ENCODE measurements at regions not wholly inside any gene's neighbourhood (a gene's known extent, or its start where the extent isn't known, plus 50 kb on each side); places are given as distances from the start of the nearest gene placed in this dataset.

DNA sequence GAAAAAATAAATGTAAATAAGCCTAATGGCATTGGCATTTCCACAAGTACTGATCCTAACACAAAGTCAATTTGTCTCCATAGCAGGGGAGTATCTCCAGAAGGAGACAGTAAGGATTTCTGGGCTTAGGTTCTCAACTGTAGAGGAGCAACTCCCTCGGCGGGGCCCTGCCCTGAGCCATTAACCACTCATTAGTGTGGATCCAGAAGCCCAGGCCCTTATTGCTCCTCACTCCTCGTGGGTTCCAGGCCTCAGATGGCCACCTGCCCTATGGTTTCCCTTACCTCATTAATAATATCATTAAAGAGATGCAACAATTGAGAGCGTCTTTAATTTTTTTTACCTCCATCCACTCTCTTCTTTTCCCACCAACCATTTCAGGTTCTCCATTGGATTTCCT, 85.3 kb upstream of the CLDN18 start:
- Histone ChIP-seq H3K9me3 (ENCODE audit: low read length) (no peaks in the 10 kb centered on the region), H3F3A (ENCODE audit: low read length, unreplicated experiment) (no peaks in the 10 kb centered on the region), H3K4me2 (ENCODE audit: low read length) (no peak overlapping the region), H2AFZ (ENCODE audit: low read length) (no peak overlapping the region), H3K79me2 (ENCODE audit: low read length) (no peaks in the 10 kb centered on the region), H3K36me3 (ENCODE audit: low read depth, low read length) (no peaks in the 10 kb centered on the region), H3K9ac (ENCODE audit: low read length) (no peak overlapping the region), H3K4me1 (ENCODE audit: insufficient read depth, low read length) (no peaks in the 10 kb centered on the region), H4K20me1 (ENCODE audit: low read length) (no peaks in the 10 kb centered on the region), H3K9me2 (replicated peaks; ENCODE audit: low read length) (no peaks in the 10 kb centered on the region), H3K27ac (ENCODE audit: low read length) (no peak overlapping the region), H3K4me3 (ENCODE audit: low read length) (no peak overlapping the region), H3K27me3 (ENCODE audit: low read length) (peaks cover 9% of the 10 kb centered on the region; the same call in 1 of the 2 replicates)
- no TSS peak for BruUV-seq (replicated peaks)
- DNase-seq (no peak), ATAC-seq (no peak)
- intact Hi-C loops (cut with micrococcal nuclease): no loop called here
- ChIA-PET CTCF (no interaction called here), POLR2A (ENCODE audit: unreplicated experiment) (no interaction called here)
- no peak for TF ChIP-seq EZH2phosphoT487 (IDR thresholded peaks at IDR 0.05; ENCODE audit: borderline replicate concordance, low read length)
- TF ChIP-seq EZH2 (IDR thresholded peaks at IDR 0.05; ENCODE audit: low read length, unreplicated experiment): no peak
- TF ChIP-seq, protein P1, sequence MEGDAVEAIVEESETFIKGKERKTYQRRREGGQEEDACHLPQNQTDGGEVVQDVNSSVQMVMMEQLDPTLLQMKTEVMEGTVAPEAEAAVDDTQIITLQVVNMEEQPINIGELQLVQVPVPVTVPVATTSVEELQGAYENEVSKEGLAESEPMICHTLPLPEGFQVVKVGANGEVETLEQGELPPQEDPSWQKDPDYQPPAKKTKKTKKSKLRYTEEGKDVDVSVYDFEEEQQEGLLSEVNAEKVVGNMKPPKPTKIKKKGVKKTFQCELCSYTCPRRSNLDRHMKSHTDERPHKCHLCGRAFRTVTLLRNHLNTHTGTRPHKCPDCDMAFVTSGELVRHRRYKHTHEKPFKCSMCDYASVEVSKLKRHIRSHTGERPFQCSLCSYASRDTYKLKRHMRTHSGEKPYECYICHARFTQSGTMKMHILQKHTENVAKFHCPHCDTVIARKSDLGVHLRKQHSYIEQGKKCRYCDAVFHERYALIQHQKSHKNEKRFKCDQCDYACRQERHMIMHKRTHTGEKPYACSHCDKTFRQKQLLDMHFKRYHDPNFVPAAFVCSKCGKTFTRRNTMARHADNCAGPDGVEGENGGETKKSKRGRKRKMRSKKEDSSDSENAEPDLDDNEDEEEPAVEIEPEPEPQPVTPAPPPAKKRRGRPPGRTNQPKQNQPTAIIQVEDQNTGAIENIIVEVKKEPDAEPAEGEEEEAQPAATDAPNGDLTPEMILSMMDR (conservative IDR thresholded peaks at IDR 0.05; ENCODE audit: low read depth, low read length): no peak

DNA sequence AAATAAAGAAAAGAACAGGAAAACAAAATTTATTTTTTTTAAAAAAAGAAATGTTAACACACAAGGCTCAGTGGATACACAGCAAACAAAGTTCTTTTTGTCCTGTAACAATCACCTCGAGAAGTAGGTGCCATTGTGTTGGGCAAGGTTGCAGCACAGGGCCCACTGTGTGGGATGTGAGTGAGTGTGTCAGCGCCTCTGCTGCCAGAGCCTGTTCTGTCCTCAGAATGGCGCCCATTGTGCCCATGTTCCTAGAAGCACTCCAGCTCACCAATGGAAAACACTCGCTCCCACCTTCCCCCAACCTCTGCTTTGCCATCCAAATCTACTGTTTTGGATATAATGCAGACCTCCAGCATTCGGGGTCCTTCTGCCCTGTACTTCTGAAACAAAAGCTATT, 84.9 kb upstream of the CLDN18 start:
- no peaks in the 10 kb centered on the region for H4K20me1 ChIP-seq (ENCODE audit: low read length)
- H3K4me1 ChIP-seq (ENCODE audit: insufficient read depth, low read length): no peaks in the 10 kb centered on the region
- intact Hi-C loops (cut with micrococcal nuclease): no loop called here
- ATAC-seq (no peak), DNase-seq (no peak)
- BruUV-seq (replicated peaks): no TSS peak
- no peaks in the 10 kb centered on the region for H3K36me3 ChIP-seq (ENCODE audit: low read depth, low read length)
- no peak overlapping the region for H2AFZ ChIP-seq (ENCODE audit: low read length)
- no peak overlapping the region for H3K9ac ChIP-seq (ENCODE audit: low read length)
- no peaks in the 10 kb centered on the region for H3K79me2 ChIP-seq (ENCODE audit: low read length)
- no peak overlapping the region for H3K27ac ChIP-seq (ENCODE audit: low read length)
- CTCF ChIA-PET: no interaction called here
- H3K4me2 ChIP-seq (ENCODE audit: low read length): no peak overlapping the region
- TF ChIP-seq, protein P1 (conservative IDR thresholded peaks at IDR 0.05; ENCODE audit: low read depth, low read length): no peak
- TF ChIP-seq EZH2 (IDR thresholded peaks at IDR 0.05; ENCODE audit: low read length, unreplicated experiment): no peak
- no peak for TF ChIP-seq EZH2phosphoT487 (IDR thresholded peaks at IDR 0.05; ENCODE audit: borderline replicate concordance, low read length)
- H3F3A ChIP-seq (ENCODE audit: low read length, unreplicated experiment): no peaks in the 10 kb centered on the region
- peaks cover 5% of the 10 kb centered on the region; the same call in 1 of the 2 replicates for H3K27me3 ChIP-seq (ENCODE audit: low read length)
- POLR2A ChIA-PET (ENCODE audit: unreplicated experiment): no interaction called here
- no peaks in the 10 kb centered on the region for H3K9me2 ChIP-seq (replicated peaks; ENCODE audit: low read length)
- H3K4me3 ChIP-seq (ENCODE audit: low read length): no peak overlapping the region
- H3K9me3 ChIP-seq (ENCODE audit: low read length): no peaks in the 10 kb centered on the region

DNA sequence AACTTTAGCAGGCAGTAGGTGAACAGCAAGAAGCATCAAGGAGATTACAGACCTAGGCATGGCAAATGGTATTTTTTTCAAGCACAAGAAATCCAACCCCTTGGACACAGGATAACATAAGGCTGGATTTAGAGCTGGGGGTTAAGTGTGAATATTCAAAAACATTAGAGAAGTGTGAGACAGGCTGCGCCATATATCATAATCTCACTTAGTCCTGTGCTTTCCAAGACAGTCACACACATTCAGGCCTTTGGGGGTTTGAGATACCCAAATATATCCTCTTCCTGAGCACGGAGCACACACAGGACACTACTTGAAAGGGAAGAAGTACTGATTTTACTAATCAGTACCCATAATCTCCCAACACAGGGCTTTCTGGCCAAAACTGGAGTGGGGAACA, 83.0 kb upstream of the CLDN18 start:
- peaks cover 5% of the 10 kb centered on the region; the same call in 1 of the 2 replicates for H3K27me3 ChIP-seq (ENCODE audit: low read length)
- CTCF ChIA-PET: no interaction called here

More for the DNA sequence above, 83.0 kb upstream of the CLDN18 start:
- H3K4me3 ChIP-seq (ENCODE audit: low read length): no peak overlapping the region
- H2AFZ ChIP-seq (ENCODE audit: low read length): no peak overlapping the region
- intact Hi-C loops (cut with micrococcal nuclease): no loop called here
- H3K9me3 ChIP-seq (ENCODE audit: low read length): no peaks in the 10 kb centered on the region
- H3K9ac ChIP-seq (ENCODE audit: low read length): no peak overlapping the region
- no peak overlapping the region for H3K4me2 ChIP-seq (ENCODE audit: low read length)
- H3F3A ChIP-seq (ENCODE audit: low read length, unreplicated experiment): no peaks in the 10 kb centered on the region
- POLR2A ChIA-PET (ENCODE audit: unreplicated experiment): no interaction called here
- no peaks in the 10 kb centered on the region for H3K36me3 ChIP-seq (ENCODE audit: low read depth, low read length)
- no peaks in the 10 kb centered on the region for H3K79me2 ChIP-seq (ENCODE audit: low read length)
- no peaks in the 10 kb centered on the region for H3K4me1 ChIP-seq (ENCODE audit: insufficient read depth, low read length)
- DNase-seq (no peak), ATAC-seq (no peak)
- TF ChIP-seq, protein P1 (conservative IDR thresholded peaks at IDR 0.05; ENCODE audit: low read depth, low read length): no peak
- TF ChIP-seq EZH2phosphoT487 (IDR thresholded peaks at IDR 0.05; ENCODE audit: borderline replicate concordance, low read length): no peak
- no peaks in the 10 kb centered on the region for H4K20me1 ChIP-seq (ENCODE audit: low read length)
- H3K9me2 ChIP-seq (replicated peaks; ENCODE audit: low read length): no peaks in the 10 kb centered on the region
- BruUV-seq (replicated peaks): no TSS peak
- no peak overlapping the region for H3K27ac ChIP-seq (ENCODE audit: low read length)
